Astrocyte of the spinal cord (primary cell): ENCODE measurements at regions not wholly inside any gene's neighbourhood (a gene's known extent, or its start where the extent isn't known, plus 50 kb on each side); places are given as distances from the start of the nearest gene placed in this dataset.

Source experiments
- DNase-seq: peaks from one replicate; pipeline ENCODE4 v3.0.0; 2011; ENCODE audit warnings: low read depth, low spot score
- H3K4me3 ChIP-seq: 2 replicates; pipeline ENCODE4 v1.5.1; 2011; ENCODE audit warnings: low read depth, mild to moderate bottlenecking, low read length, moderate library complexity
- CTCF ChIP-seq: IDR thresholded peaks from 2 replicates; pipeline ENCODE4 v1.5.1; 2012; ENCODE audit warnings: low read depth, mild to moderate bottlenecking, low read length, inconsistent platforms
- in situ Hi-C: cut with HindIII; loops from 2 replicates; pipeline ENCODE4 v1.10.0; 2017; ENCODE audit warnings: low sequenced_read_pairs

GRCh38 chr2:67752199-67752598, 310.6 kb downstream of the C1D start:
- in situ Hi-C loops = no loop called here
- no peak for DNase-seq
- no peak for TF ChIP-seq CTCF
- H3K4me3 ChIP-seq = no peak overlapping the region

GRCh38 chr2:67752969-67753368, 309.8 kb downstream of the C1D start:
- no peak for TF ChIP-seq CTCF
- H3K4me3 ChIP-seq = no peak overlapping the region
- in situ Hi-C loops = no loop called here
- peak; percentile 44 for DNase-seq

GRCh38 chr2:67755156-67755882, 307.5 kb downstream of the C1D start:
- no peak for TF ChIP-seq CTCF
- H3K4me3 ChIP-seq = no peak overlapping the region
- in situ Hi-C loops = no loop called here
- DNase-seq = no peak

- no peak for DNase-seq
- H3K4me3 ChIP-seq = no peak overlapping the region
- in situ Hi-C loops = no loop called here
- no peak for TF ChIP-seq CTCF
Observed at GRCh38 chr2:67760995-67761394, 301.8 kb downstream of the C1D start.

GRCh38 chr2:67771380-67771779, 291.4 kb downstream of the C1D start:
- no peak for DNase-seq
- TF ChIP-seq CTCF = no peak
- in situ Hi-C loops = no loop called here
- no peak overlapping the region for H3K4me3 ChIP-seq

GRCh38 chr2:67772216-67773170, 290.3 kb downstream of the C1D start:
- TF ChIP-seq CTCF = no peak
- no peak overlapping the region for H3K4me3 ChIP-seq
- in situ Hi-C loops = no loop called here

More at GRCh38 chr2:67772216-67773170, 290.3 kb downstream of the C1D start:
- no peak for DNase-seq
